ENCODE measurements at regions not wholly inside any gene's neighbourhood (a gene's known extent, or its start where the extent isn't known, plus 50 kb on each side); places are given as distances from the start of the nearest gene placed in this dataset.

DNA sequence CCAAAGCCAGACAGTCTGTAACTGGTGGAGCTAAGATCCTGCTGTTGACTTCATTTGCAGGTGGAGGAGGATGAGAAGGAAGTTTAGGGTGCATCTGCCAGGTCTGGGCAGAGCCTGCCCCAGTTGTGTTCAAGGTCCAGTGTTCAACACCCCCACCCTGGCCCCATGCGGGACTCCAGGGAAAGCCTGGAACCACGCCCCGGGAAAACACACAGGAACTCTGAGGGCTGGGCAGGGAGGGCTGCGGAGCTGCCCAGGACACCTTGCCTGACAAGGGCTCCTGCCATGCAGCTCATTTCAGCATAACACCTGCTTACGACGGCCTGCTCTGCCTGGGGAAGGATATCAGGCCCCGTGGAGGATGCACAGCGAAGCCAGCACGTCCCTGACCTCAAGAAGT is 286.3 kb downstream of the XXYLT1 start:
- TF ChIP-seq, protein P1, sequence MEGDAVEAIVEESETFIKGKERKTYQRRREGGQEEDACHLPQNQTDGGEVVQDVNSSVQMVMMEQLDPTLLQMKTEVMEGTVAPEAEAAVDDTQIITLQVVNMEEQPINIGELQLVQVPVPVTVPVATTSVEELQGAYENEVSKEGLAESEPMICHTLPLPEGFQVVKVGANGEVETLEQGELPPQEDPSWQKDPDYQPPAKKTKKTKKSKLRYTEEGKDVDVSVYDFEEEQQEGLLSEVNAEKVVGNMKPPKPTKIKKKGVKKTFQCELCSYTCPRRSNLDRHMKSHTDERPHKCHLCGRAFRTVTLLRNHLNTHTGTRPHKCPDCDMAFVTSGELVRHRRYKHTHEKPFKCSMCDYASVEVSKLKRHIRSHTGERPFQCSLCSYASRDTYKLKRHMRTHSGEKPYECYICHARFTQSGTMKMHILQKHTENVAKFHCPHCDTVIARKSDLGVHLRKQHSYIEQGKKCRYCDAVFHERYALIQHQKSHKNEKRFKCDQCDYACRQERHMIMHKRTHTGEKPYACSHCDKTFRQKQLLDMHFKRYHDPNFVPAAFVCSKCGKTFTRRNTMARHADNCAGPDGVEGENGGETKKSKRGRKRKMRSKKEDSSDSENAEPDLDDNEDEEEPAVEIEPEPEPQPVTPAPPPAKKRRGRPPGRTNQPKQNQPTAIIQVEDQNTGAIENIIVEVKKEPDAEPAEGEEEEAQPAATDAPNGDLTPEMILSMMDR (conservative IDR thresholded peaks at IDR 0.05; ENCODE audit: low read length), result no peak
- TF ChIP-seq EZH2phosphoT487 (IDR thresholded peaks at IDR 0.05; ENCODE audit: borderline replicate concordance), result no peak

Measured in Loucy (cell line).